ENCODE measurements at regions not wholly inside any gene's neighbourhood (a gene's known extent, or its start where the extent isn't known, plus 50 kb on each side); places are given as distances from the start of the nearest gene placed in this dataset.

DNA sequence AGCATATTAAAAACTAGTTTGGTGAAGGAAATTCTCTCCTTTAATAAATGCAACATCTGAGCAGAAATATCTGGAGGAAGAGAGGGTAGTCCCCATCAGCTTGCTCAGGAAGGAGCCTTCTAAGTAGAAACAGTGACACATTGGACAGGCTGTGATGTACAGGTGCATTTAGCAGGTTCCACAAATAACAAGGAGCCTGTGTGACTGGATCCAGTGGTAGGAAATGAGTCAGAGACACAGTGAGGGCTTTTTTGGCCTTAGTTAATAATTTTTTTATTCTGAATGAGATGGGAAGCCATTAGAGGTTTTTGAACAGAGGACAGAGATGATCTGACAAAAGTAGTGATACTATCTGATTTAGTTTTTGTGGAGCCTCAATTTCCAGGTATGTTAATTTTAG lies 738.9 kb upstream of the PTBP2 start:
- TF ChIP-seq TAF1 (IDR thresholded peaks at IDR 0.05; ENCODE audit: low read depth, low read length) (no peak), CEBPB (IDR thresholded peaks at IDR 0.05; ENCODE audit: low read depth, low read length) (no peak), GTF2F1 (IDR thresholded peaks at IDR 0.05; ENCODE audit: borderline replicate concordance, low read depth, low read length) (no peak), EGR1 (IDR thresholded peaks at IDR 0.05; ENCODE audit: borderline replicate concordance, low read depth, low read length) (no peak), CBX8 (IDR thresholded peaks at IDR 0.05; ENCODE audit: borderline replicate concordance, low read depth, low read length) (no peak), POLR2A (IDR thresholded peaks at IDR 0.05; ENCODE audit: control extremely low read depth in 1 of 2, low read depth in 2 of 2, low read length in 2 of 2) (no peak), CREB1 (IDR thresholded peaks at IDR 0.05) (no peak), RBBP5 (IDR thresholded peaks at IDR 0.05; ENCODE audit: borderline replicate concordance, low read depth, low read length) (no peak)
- TF ChIP-seq, protein P1, sequence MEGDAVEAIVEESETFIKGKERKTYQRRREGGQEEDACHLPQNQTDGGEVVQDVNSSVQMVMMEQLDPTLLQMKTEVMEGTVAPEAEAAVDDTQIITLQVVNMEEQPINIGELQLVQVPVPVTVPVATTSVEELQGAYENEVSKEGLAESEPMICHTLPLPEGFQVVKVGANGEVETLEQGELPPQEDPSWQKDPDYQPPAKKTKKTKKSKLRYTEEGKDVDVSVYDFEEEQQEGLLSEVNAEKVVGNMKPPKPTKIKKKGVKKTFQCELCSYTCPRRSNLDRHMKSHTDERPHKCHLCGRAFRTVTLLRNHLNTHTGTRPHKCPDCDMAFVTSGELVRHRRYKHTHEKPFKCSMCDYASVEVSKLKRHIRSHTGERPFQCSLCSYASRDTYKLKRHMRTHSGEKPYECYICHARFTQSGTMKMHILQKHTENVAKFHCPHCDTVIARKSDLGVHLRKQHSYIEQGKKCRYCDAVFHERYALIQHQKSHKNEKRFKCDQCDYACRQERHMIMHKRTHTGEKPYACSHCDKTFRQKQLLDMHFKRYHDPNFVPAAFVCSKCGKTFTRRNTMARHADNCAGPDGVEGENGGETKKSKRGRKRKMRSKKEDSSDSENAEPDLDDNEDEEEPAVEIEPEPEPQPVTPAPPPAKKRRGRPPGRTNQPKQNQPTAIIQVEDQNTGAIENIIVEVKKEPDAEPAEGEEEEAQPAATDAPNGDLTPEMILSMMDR (IDR thresholded peaks at IDR 0.05; ENCODE audit: control extremely low read depth in 1 of 3, insufficient read depth in 1 of 3, low read depth in 1 of 3, low read length in 3 of 3), result no peak

Data from H1 (cell line).